ENCODE measurements at regions not wholly inside any gene's neighbourhood (a gene's known extent, or its start where the extent isn't known, plus 50 kb on each side); places are given as distances from the start of the nearest gene placed in this dataset.
"Not testable (repeated sequence)": the region's sequence is repeated elsewhere in the genome, so short reads cannot be mapped to it uniquely, and the experiment has no call there.

DNA sequence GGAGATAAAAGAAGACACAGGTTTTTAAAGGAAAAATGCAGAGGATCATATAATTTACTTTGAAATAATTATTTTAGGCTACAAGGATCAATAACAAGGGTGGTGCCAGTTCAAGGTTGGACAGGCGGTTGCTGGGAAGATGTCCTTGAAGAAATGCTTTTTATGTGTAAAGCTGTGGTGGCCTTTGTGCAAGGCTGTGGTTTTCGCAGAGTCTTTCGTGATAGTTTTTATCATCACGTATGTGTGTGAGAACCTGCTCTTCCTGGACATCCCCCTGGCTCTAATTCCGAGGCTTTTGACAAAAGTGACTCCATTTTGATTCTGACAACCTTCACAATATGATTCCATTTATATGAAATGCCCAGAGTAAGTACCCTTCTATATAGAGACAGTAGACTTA, 85.8 kb upstream of the COG2 start:
- no peak overlapping the region for H3K4me3 ChIP-seq (ENCODE audit: low read depth, low read length, poor library complexity, severe bottlenecking)
- no peaks in the 10 kb centered on the region for H3K4me1 ChIP-seq (ENCODE audit: insufficient read depth, low read length, poor library complexity, severe bottlenecking)
- no peaks in the 10 kb centered on the region for H3K9me3 ChIP-seq (ENCODE audit: low read depth, low read length, poor library complexity, severe bottlenecking)
- H3K27me3 ChIP-seq (replicated peaks; ENCODE audit: insufficient read depth, low read depth, low read length, poor library complexity) = peaks cover 26% of the 10 kb centered on the region
- no peaks in the 10 kb centered on the region for H3K36me3 ChIP-seq (ENCODE audit: insufficient read depth, low read length, poor library complexity, severe bottlenecking)
- POLR2A ChIA-PET (ENCODE audit: low non-redundant PET) = no interaction called here
- intact Hi-C loops (cut with micrococcal nuclease; ENCODE audit: unreplicated experiment) = no loop called here
- no peak for TF ChIP-seq EZH2 (IDR thresholded peaks at IDR 0.05; ENCODE audit: borderline replicate concordance, low read depth, low read length, poor library complexity, severe bottlenecking)
- TF ChIP-seq, protein P1, sequence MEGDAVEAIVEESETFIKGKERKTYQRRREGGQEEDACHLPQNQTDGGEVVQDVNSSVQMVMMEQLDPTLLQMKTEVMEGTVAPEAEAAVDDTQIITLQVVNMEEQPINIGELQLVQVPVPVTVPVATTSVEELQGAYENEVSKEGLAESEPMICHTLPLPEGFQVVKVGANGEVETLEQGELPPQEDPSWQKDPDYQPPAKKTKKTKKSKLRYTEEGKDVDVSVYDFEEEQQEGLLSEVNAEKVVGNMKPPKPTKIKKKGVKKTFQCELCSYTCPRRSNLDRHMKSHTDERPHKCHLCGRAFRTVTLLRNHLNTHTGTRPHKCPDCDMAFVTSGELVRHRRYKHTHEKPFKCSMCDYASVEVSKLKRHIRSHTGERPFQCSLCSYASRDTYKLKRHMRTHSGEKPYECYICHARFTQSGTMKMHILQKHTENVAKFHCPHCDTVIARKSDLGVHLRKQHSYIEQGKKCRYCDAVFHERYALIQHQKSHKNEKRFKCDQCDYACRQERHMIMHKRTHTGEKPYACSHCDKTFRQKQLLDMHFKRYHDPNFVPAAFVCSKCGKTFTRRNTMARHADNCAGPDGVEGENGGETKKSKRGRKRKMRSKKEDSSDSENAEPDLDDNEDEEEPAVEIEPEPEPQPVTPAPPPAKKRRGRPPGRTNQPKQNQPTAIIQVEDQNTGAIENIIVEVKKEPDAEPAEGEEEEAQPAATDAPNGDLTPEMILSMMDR (conservative IDR thresholded peaks at IDR 0.05; ENCODE audit: low read depth, low read length) = no peak
- CTCF ChIA-PET = no interaction called here
- no peak overlapping the region for H3K27ac ChIP-seq (ENCODE audit: low read depth, low read length, poor library complexity, severe bottlenecking)
- DNase-seq (ENCODE audit: low spot score) = no peak
- BruUV-seq (replicated peaks) = no TSS peak

DNA sequence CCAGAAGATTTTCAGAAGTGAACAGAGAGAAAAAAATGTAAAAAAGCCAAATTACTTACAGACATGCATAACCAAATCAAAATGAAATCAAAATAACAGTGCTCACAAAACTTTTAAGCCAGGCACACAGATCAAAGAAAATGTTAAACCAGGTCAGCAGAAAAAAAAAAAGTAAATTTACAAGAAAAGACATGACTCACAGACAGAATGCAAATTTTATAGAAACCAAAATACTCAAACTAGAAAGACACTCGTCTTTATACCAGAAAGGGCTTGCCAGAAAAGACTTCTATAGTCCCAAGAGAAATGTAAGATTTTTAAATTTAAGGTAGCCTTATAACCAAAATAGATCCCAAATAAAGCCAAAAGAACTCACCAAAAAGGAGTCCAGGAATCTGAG, 86.5 kb upstream of the COG2 start:
- no TSS peak for BruUV-seq (replicated peaks)
- no peak overlapping the region for H3K27ac ChIP-seq (ENCODE audit: low read depth, low read length, poor library complexity, severe bottlenecking)
- no peaks in the 10 kb centered on the region for H3K4me1 ChIP-seq (ENCODE audit: insufficient read depth, low read length, poor library complexity, severe bottlenecking)
- H3K36me3 ChIP-seq (ENCODE audit: insufficient read depth, low read length, poor library complexity, severe bottlenecking) = no peaks in the 10 kb centered on the region
- DNase-seq (ENCODE audit: low spot score) = no peak
- no peak for TF ChIP-seq EZH2 (IDR thresholded peaks at IDR 0.05; ENCODE audit: borderline replicate concordance, low read depth, low read length, poor library complexity, severe bottlenecking)
- TF ChIP-seq, protein P1 (conservative IDR thresholded peaks at IDR 0.05; ENCODE audit: low read depth, low read length) = no peak
- ChIA-PET POLR2A (ENCODE audit: low non-redundant PET) (no interaction called here), CTCF (no interaction called here)
- H3K27me3 ChIP-seq (replicated peaks; ENCODE audit: insufficient read depth, low read depth, low read length, poor library complexity) = peaks cover 26% of the 10 kb centered on the region
- intact Hi-C loops (cut with micrococcal nuclease; ENCODE audit: unreplicated experiment) = no loop called here
- no peak overlapping the region for H3K4me3 ChIP-seq (ENCODE audit: low read depth, low read length, poor library complexity, severe bottlenecking)
- H3K9me3 ChIP-seq (ENCODE audit: low read depth, low read length, poor library complexity, severe bottlenecking) = no peaks in the 10 kb centered on the region

DNA sequence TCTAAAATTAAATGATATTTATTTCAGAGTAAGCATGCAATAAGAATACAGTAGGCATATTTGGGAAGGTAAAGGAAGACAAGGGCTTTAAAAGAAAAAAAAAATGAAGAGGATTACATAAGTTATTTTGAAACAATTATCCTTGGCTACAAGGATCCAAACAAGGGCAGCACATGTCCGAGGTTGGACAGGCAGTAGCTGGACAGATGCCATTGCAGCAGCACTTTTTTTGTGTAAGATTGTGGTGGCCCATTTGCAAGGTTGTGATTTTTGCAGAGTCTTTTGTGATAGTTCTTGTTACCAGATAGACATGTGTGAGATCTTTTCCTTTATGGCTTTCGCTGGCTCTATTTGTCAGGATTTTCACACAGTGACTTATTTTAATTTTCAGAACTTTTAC, 89.4 kb upstream of the COG2 start:
- POLR2A ChIA-PET (ENCODE audit: low non-redundant PET) = no interaction called here
- BruUV-seq (replicated peaks) = no TSS peak
- Histone ChIP-seq H3K9me3 (ENCODE audit: low read depth, low read length, poor library complexity, severe bottlenecking) (no peaks in the 10 kb centered on the region), H3K4me3 (ENCODE audit: low read depth, low read length, poor library complexity, severe bottlenecking) (no peak overlapping the region), H3K27me3 (replicated peaks; ENCODE audit: insufficient read depth, low read depth, low read length, poor library complexity) (peaks cover 13% of the 10 kb centered on the region), H3K27ac (ENCODE audit: low read depth, low read length, poor library complexity, severe bottlenecking) (no peak overlapping the region), H3K36me3 (ENCODE audit: insufficient read depth, low read length, poor library complexity, severe bottlenecking) (no peaks in the 10 kb centered on the region), H3K4me1 (ENCODE audit: insufficient read depth, low read length, poor library complexity, severe bottlenecking) (no peaks in the 10 kb centered on the region)
- no peak for TF ChIP-seq EZH2 (IDR thresholded peaks at IDR 0.05; ENCODE audit: borderline replicate concordance, low read depth, low read length, poor library complexity, severe bottlenecking)
- TF ChIP-seq, protein P1 (conservative IDR thresholded peaks at IDR 0.05; ENCODE audit: low read depth, low read length) = no peak
- CTCF ChIA-PET = no interaction called here
- intact Hi-C loops (cut with micrococcal nuclease; ENCODE audit: unreplicated experiment) = no loop called here
- DNase-seq (ENCODE audit: low spot score) = no peak

DNA sequence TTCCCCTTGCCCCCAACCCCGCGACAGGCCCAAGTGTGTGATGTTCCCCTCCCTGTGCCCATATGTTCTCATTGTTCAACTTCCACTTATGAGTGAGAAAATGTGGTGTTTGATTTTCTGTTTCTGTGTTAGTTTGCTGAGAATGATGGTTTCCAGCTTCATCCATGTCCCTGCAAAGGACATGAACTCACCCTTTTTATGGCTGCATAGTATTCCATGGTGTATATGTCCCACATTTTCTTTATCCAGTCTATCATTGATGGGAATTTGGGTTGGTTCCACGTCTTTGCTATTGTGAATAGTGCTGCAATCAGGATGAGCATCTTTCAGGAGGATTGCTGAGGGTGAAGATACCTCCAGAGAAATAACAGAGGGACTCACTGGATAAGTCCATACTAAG, 91.3 kb upstream of the COG2 start:
- H3K36me3 ChIP-seq (ENCODE audit: insufficient read depth, low read length, poor library complexity, severe bottlenecking); H3K27ac ChIP-seq (ENCODE audit: low read depth, low read length, poor library complexity, severe bottlenecking); H3K4me1 ChIP-seq (ENCODE audit: insufficient read depth, low read length, poor library complexity, severe bottlenecking); CTCF ChIA-PET; DNase-seq (ENCODE audit: low spot score); intact Hi-C loops (cut with micrococcal nuclease; ENCODE audit: unreplicated experiment); BruUV-seq (replicated peaks); H3K9me3 ChIP-seq (ENCODE audit: low read depth, low read length, poor library complexity, severe bottlenecking); H3K4me3 ChIP-seq (ENCODE audit: low read depth, low read length, poor library complexity, severe bottlenecking); POLR2A ChIA-PET (ENCODE audit: low non-redundant PET): not testable (repeated sequence)
- H3K27me3 ChIP-seq (replicated peaks; ENCODE audit: insufficient read depth, low read depth, low read length, poor library complexity) = peaks cover 10% of the 10 kb centered on the region

Data from A673 (cell line).